Stimulated activated naive CD4-positive, alpha-beta T cell (primary cell): ENCODE measurements at regions not wholly inside any gene's neighbourhood (a gene's known extent, or its start where the extent isn't known, plus 50 kb on each side); places are given as distances from the start of the nearest gene placed in this dataset.

Experiments used
- DNase-seq, 6 experiments: peaks; one replicate each; lab custom pipeline; 2025; lab: John Stamatoyannopoulos, UW

DNA sequence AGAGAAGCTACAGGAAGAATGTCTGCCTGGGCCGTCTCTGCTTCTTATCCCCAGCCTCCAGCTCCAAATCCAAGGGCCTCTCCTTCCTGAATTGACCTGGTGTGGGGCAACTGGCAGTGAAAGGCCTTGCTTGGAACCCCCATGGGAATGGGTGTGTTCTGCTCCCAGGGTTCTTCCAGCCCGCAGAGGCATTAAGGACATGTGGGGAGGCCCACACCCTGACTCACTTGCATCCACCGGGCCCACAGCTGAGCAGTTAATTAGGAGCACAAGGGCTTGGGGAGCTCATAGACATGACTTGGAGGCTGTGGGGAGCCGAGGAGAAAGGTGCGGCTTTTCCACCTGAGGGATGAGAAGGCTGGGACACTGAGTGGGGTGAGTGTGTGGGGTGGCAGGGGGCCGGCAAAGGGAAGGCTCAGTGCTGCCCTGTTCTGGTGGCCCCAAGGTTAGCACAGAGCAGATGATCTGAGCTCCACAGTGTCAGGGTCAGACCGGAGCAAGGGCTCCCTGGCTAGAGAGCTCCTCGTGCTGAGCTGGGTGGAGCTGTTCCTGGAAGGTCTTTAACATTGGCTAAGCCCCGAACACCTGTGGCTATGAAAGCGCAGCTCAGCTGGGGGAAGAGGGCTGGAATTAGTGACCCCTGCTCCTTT is 64.5 kb upstream of the NECTIN1 start:
- no peak for DNase-seq

DNA sequence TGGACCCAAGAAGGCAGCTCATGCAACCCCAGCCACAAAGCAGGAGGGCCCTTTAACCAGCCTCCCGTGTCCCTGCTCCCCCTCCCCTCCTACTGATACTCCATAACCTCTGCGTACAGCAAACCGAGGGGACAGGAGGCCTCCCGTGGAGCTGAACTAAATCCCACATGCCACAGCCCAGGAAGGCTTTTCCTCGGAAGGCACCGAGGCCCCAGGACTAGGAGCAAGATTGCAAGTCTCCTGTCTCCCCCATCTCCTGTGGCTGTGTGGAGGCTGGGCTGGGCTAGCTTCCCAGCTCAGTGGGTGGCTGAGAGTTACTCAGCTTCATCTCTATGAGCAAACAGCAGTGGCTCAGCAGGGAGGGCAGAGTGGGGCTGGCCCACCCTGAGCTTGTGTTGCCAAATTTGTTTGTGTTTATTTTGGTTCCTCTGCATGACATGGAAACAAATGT is 62.7 kb upstream of the NECTIN1 start:
- DNase-seq, result no peak

DNA sequence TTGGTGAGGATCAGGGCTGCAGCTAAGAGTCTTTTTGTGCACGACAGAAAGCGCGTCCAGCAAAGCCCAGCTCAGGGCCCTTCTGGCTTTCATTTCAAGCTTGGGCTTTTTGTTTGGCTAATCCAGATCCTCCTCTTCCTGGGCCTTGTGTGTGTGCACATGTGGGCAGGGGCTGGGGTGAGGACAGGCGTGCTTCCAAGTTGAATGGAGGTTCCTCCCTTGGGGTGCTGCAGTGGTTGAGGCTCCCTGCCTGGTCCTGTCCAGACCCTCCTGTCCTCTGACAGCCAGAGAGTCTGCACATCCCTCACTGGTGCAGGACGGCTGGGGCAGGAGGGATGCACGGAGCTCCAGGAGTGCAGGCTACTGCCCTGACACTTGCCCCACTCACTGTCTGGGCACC is 62.0 kb upstream of the NECTIN1 start:
- no peak for DNase-seq

DNA sequence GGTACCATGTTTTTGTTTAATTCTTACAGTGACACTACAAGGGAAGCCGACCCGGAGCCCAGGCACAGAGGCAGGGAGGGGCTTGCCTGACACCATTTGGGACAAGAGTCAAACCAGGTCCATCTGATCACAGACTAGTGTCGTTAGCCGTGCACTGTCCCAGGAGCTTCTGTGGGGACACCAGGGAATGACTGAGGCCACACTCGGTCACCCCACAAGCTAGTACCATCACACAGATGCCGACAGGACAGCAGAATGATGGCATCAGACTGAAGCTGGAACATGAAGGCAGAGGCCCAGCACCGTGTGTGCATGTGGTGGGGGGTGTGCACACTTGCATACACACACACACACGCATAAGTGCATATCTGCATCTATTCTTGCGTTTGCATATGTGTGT is 61.5 kb upstream of the NECTIN1 start:
- no peak for DNase-seq

DNA sequence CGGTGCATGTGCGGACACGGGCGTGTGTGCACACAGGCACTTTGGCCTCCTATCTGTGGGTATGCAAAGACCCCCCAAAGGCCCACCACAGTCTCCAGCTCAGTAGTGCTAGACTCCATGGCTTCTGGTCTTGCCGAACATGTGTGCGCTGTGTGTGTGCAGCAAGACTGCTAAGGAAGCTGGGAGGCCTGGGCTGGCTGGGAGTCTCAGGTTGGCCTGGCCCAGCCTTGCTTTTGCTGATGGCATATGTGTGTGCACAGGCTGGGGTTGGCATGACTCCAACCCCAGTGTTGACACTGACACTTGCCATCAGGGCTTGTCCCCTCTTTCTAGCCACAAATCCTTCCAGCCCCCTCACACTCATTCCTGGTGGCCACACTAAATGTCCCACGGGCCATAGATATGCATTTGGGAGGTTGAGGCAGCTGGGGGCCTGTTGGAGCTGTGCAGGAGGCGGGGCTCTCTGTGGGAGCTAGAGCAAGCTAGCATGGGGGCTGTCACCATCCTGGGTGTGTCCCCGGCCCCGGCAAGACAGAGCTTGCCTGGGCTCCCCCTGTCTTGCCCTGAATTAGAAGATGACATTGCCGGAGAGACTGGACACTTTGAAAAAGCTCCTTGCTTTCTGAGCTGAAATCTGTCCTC is 60.9 kb upstream of the NECTIN1 start:
- DNase-seq, result no peak

DNA sequence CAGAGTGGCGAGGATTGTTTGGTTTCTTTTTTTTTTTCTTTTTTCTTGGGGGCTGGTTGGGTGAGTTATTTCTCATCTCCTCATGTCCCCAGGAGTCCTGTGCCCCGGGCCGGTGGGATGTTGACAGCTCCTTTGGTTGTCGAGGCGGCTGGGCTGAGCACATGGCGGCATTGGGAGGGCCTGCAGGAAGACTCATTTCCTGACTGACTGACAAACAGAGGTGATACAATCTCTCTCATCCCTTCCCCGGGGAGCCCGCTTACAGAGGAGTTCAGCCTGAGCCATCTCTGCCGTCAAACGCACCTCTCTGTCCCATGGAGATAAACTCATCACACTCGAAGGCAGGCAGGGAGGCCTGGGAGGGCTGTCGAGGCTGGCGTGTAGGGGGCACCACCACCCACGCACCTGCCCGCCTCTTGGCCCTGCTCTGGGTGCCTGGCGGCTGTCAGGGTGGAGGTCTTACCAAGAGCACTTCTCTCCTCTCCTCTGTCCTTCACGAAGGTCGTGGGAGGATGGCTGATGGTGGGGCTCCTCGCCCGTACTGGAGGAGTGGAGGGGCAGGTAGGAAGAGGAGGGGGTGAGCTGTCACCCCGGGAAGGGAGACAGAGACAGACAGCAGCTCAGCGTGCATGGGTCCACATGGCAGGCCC is 60.0 kb upstream of the NECTIN1 start:
- no peak for DNase-seq

DNA sequence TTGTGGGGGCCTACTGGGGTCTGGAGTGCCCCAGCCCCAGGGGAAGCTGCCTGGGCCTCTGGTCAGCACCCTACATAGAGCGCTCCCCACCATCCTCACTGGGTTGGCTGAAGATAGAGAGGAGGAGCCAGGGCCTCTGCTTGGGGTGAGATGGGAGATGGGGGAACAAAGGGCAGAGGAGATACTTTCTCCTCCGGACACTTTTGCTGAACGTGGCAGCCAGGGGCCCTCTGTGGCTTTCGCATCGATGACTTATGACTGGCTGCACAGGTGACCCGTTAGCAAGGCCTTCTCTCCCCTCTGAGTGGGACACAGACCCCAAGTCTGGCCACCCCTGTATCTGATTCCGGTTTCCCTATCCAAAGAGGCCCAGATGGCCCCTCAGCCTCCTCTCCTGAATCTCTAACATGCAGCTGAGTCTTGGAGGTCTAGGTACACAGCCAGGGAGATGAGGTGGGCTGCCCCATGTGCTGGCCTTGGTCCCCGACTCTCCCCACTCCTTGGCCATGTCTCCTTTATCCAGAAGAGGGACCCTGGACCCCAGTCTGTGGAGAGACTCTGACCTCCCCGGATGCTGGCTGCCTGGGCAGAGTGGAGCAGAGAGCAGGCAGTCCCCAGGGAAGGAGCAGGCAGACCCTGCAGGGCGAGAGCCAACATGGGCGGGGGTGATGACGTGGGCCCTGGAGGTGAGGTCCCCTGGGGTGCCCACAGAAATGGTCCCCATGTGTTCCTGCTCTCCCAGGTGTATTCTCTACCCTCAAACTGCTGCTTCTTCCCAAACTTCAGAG is 59.3 kb upstream of the NECTIN1 start:
- DNase-seq, result no peak

DNA sequence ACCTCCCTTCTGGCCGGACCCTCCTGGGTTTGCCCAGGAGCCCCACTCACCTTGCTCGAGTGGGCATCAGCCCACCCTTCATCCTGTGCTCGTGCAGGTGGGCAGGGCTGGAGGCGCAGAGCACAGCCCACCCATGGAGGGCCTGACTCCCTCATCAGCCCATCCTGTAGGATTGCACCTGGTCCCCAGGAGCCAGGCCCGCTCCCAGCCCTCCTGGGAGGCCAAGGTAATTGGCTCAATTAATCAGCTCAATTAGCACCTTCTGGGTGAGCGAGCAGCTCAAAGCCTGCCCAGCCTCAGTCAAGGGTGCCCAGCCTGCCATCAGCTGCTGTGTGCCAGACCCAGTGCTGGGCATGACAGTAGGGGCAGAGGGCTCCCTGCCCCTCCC is 58.1 kb upstream of the NECTIN1 start:
- DNase-seq, result no peak

DNA sequence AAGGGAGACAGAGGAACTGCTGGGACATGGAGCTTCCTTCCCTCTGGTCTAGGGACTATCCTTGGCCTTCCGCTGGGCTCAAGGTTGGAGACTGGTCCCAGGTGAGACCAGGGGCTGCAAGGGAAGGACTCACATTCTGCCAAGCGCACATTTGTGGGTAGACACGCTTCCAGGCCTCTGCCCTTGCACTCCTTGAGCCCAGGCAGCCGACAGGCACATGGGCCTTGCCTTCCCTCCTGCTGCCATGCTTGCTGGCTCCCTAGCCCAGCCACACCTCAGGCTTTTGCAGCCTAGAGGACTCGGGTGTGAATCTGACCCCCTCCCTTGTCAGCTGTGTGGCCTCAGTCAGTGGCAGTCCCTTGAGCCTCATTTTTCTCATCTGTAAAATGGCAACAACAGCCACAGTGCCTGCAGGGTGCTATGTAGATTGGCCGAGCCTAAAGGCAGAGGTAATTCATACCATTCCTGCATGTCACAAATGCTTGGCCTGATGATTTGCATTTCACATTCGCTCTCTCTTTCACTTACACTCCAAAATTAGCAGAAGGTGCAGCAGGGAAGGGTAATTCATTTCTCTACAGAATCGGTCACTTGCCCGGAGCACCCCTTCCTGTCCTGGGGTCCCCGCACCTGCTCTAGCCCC is 57.6 kb upstream of the NECTIN1 start:
- DNase-seq, result no peak

DNA sequence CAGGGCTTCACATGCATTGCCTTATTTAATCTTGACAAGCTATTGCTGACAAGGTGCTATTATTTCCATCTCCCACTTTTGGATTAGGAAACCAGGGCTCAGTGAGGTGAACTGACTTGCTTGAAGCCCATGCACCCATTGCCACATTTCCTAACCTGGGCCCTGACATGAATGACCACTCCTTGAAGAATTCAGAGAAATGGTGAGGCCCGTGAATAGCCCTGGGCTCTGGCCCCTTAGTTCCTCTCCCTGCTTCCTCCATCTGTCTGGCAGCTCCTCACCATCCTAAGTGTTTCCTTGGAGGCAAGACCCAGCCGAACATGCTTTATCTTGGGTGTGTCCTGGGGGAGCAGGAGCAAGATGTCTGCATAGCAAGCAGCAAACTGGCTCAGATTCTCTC is 56.1 kb upstream of the NECTIN1 start:
- DNase-seq, result no peak

DNA sequence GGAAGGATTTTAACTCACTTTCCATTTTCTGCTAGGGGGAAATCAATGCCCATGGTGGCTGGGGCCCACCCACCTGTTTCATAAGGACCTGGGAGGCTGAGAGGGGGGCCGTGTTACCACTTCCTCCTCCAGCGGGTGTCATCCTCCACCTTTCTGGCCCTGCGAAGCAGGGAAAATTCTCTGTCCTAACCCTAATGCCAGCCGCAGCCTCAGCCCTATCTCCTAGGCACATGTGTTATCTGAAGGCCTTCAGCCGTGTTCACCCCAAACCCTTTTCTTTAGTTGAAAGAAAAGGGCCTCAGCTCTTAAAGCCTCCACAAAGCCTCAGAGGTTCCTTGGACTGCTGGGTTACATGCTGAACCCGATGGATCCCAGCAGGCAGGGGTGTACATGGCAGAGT is 55.4 kb upstream of the NECTIN1 start:
- DNase-seq, result no peak

DNA sequence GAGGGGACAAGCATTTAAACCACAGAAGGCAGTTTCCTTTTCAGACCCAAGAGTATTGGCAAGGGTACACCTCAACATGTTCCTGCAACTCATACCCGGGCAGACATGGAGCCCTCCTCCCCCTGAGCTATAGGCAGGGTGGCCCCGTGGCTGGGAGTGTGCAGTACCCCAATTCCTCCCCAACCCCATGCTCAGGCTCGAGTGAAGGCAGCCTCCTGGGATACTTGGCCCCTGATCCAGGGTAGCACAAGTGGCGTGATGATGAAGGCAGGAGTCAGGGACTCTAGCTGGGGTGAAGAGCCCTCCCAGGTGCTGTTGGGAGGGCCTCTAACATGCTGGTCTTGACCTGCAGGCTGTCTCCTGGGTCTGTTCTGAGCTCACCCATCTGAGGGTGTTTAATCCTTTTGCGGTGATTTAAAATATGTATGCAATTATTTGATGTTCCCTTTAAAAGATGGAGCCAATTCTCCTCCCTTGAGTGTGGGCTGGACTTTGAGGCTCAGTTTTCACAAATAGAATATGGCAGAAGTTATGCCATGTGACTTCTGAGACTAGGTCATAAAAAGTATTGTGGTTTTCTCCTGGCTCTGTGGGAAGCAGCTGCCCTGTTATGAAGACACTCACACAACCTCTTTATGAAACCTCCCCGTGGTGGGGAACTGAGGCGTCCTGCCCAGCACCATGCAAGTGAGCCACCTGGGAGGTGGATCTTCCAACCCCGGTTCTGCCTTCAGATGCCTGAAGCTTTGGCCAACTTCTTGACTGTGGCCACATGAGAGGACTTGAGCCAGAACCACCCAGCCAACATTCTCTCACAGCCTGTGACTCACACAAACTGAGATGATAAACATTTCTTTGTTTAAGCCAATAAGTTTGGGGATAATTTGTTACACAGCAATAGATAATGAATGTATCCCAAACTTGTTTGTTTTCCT is 54.7 kb upstream of the NECTIN1 start:
- no peak for DNase-seq

DNA sequence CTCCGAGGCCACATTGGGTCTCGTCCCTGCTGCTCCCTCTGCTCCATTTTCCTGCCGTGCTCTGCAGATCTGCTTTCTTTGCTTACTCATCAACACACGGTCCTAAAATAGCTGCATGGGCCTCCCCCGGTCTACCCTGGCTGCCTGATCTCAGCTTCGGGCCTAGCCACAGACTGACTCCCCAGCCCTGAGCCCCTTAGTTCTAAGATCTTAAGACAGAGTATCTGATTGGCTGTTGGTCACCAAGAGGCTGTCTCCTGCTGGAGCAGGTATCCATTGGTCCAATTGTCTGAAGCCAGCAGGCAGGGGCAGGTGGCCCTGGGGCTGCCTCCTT is 53.7 kb upstream of the NECTIN1 start:
- no peak for DNase-seq

DNA sequence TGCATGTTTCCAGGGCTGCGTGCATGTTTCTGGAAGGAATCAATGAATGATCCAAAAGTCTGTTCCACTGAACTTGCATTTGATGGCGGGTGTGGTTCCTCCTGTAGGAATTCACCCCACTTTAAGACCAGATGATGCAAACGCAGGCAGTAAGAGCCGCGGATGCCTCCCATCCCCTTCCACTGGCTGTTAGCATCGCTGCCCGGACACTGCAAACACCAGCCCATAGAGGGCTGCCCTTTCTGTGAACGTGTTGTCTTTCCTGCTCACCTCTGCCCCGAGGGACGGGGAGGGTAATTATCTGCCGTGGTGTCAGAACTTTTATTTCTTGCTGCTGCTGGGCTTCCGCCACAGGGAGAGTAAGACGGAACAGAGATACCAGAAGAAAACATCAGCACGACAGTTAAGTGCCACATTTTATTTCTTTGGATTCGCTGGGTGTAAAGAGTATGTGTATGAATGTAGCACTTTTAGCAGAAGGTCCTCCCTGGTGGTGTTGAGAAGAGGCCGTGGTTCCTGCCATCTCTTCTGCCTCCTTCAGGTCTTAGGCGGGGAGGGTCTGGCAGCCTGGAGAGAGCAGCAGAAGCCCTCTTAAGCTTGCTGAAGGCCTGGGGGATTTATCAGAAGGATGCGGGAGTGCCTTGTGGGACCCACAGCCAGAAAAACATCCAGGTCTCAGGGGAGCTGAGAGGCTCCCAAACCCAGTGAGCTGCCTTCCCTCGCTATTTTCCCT is 53.2 kb upstream of the NECTIN1 start:
- DNase-seq, result no peak

DNA sequence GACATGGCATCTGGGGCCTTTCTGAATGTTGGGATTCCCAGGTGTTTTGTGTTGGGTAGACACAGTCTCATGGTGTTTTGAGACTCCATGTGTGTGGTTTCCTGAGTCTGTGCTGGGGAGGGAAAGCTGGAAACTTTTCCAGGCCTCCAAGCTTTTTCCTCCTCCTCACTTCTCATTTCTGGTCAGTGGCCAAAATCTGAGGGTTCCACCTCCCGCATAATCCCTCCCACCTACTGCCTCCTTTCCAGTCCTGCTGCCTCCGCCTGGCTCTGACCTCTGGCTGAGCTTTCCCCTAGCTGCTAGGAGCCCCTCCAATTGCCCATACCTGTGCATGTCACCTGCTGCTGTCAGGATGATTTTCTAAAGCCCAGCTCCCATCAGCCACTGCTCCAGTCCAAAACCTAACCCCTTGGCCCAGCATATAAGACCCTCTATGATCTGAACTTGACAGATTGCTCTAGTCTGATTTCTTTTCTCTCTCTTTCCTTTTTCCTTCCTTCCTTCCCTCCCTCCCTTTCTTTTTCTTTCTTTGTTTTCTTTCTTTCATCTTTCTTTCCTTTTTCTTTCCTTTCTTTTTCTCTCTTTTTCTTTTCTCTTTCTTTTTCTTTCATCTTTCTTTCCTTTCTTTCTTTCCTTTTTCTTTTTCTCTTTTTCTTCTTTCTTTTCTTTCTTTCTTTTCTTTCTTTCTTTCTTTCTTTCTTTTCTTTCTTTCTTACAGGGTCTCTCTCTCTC is 51.4 kb upstream of the NECTIN1 start:
- no peak for DNase-seq

DNA sequence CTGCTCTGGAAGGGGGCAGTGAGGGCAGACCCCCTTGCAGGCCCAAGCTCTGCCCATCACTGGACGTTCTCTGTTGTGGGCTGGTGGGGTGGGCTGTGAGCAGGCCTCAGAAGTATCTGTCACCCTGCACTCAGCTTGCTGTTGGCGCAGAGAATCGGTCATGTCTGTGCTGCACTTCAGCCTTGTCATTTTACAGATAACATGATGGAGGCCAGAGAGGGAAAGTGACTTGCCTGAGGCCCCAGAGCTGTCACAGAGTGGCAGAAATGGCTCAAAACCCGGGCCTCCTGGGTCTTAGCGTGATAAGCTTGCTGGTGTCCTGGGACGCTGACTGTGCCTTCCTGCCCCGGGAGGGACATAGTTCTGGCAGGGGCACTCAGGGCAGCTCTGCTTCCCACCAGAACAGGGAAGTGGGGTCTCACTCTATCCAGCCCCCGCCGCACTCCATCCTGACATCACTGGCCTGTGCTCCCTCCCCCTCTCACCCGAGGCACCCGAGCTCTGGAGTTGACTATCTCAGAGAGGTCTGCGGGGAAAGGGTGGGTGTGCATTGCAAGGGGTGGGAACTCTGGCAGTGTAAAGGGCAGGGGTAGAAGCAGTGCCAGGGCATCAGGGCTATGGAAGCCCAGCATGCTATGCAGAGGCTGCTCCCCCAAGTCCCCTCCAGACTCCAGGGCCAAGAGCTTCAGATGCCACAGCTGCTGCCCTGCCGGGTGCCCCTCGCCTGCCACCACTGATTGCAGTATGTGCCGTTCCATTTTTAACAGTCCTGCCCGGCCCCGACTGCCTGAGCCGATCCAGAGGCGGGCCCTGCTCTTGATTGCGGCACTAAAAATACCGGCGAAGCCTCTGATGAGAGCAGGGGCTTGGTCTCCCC is 50.4 kb upstream of the NECTIN1 start:
- no peak for DNase-seq
